GM12875 (cell line): ENCODE measurements at regions not wholly inside any gene's neighbourhood (a gene's known extent, or its start where the extent isn't known, plus 50 kb on each side); places are given as distances from the start of the nearest gene placed in this dataset.

Source experiments
- H3K4me3 ChIP-seq: one replicate; pipeline ENCODE4 v1.5.1; 2011; ENCODE audit warnings: low read depth, low read length, control low read depth
- CTCF ChIP-seq: IDR thresholded peaks from 2 replicates; pipeline ENCODE4 v1.5.1; 2011; ENCODE audit warnings: low read depth, mild to moderate bottlenecking, control low read depth, inconsistent platforms, low read length, moderate library complexity, borderline replicate concordance; ENCODE audit not compliant: insufficient read depth

- no peak overlapping the region for H3K4me3 ChIP-seq
- no peak for TF ChIP-seq CTCF
These were observed 334.0 kb downstream of the TBC1D4 start for GRCh38 chr13:75147946-75148345.

- no peak for TF ChIP-seq CTCF
- H3K4me3 ChIP-seq: no peak overlapping the region
These were observed 335.5 kb downstream of the TBC1D4 start for GRCh38 chr13:75146436-75146835.

GRCh38 chr13:75145927-75146326 is 336.0 kb downstream of the TBC1D4 start:
- no peak for TF ChIP-seq CTCF

GRCh38 chr13:75139291-75139690 is 342.7 kb downstream of the TBC1D4 start:
- no peak for TF ChIP-seq CTCF

More at GRCh38 chr13:75145927-75146326, 336.0 kb downstream of the TBC1D4 start:
- H3K4me3 ChIP-seq: no peak overlapping the region

GRCh38 chr13:75137911-75138571 is 343.9 kb downstream of the TBC1D4 start:
- H3K4me3 ChIP-seq: no peak overlapping the region
- TF ChIP-seq CTCF: no peak

More at GRCh38 chr13:75139291-75139690, 342.7 kb downstream of the TBC1D4 start:
- no peak overlapping the region for H3K4me3 ChIP-seq

GRCh38 chr13:75136151-75136550 is 345.8 kb downstream of the TBC1D4 start:
- TF ChIP-seq CTCF: no peak
- H3K4me3 ChIP-seq: no peak overlapping the region

- H3K4me3 ChIP-seq: no peak overlapping the region
- TF ChIP-seq CTCF: no peak
These were observed 346.6 kb downstream of the TBC1D4 start for GRCh38 chr13:75135325-75135825.
